ENCODE measurements at regions not wholly inside any gene's neighbourhood (a gene's known extent, or its start where the extent isn't known, plus 50 kb on each side); places are given as distances from the start of the nearest gene placed in this dataset.
"Not testable (repeated sequence)": the region's sequence is repeated elsewhere in the genome, so short reads cannot be mapped to it uniquely, and the experiment has no call there.

DNA sequence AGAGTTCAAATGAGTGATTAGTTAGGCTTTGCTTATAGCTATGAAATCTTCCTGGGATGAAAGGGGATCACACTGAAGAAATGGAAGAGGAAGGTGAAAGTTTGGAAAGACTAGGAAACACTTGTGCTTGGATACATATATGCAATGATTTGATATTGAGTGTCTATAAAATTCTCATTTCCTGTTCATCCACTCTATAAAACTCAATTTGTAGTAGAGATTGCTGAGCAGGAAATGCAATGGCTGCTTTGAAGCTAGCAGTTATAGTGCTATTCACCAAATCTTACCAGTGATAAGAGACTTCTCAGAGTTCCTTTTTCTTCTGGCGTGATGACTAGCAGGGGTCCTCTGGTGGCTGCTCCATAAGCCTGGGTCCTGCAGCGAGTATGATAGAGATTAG is 128.1 kb upstream of the HPF1 start:
- no peak for DNase-seq

DNA sequence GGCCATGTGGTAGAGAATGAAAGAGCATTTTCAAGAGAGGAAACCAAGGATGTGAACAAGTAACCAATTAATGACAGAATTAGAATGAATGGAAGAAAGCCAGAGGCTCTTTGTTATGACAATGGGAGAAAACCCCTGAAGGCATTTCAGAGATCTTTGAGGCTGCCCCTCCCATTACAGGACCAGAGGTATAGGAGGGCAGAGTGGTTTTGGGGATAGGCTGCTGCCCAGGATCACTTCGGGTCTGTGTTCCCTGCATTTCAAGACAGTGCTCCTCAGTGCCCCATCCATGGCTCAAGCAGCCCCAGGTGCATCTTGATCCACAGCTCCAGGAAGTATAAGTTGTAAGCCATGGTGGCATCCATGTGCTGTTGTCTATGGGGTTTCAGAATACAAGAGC is 124.0 kb upstream of the HPF1 start:
- no peak for DNase-seq

DNA sequence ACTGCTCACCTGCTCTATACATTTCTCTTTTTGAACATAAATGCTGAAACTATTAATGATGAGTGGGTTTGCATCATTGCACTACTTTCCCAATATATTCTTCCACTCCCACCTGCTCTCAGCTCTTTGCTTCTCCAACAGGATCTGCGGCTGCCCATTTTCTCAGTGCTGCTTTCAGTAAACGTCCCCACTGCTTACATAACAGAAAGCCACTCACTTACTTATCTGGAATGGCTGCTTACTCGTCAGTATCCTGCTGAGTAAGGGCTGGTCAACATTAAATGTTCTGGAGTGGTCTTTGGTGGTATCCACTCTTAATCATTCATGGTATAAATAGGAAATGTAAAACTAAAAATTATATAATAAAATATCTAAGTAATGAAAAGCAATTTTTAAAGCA is 112.8 kb upstream of the HPF1 start:
- DNase-seq = no peak

- DNase-seq = no peak
Measured at GRCh38 chr4:169869490-169869889, 111.7 kb upstream of the HPF1 start.

- DNase-seq = no peak
Measured at GRCh38 chr4:169861593-169861992, 103.8 kb upstream of the HPF1 start.

DNA sequence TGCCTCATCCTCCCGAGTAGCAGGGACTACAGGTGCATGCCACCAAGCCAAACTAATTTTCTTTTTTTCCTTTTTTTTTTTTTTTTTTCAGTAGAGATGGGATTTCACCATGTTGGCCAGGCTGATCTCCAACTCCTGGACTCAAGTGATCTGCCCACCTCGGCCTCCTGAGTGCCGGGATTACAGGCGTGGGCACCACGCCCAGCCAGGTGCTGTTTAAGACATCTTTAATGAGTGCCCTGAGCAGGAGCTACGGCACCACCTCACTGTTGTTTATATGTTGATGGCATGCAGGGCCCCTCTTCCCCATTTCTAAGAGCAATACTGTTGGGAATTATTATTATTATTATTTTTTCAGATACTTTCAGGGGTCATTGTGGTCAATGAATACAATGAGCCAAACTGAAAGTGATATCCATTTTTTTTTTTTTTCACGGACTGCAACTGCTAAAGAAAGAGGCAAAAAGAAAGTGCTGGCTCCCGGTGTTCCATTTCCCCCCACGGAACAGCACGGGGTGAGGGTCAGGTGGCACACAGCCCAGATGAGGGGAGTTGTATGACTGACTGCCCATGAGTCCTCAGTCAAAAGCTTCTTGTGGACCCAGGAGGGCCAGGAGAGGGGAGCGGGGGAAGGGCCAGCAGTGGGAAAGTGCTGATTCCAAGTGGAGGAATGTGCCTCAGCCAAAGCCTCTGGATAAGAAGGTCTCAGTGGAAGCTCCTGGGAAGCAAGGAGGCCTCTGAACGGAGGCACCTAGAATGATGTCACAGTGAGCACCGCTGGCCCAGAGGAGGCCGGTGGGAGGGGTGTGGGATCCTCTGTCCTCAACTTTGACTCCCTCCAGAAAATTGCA is 101.8 kb upstream of the HPF1 start:
- DNase-seq = no peak

GRCh38 chr4:169854090-169854489 is 96.3 kb upstream of the HPF1 start:
- DNase-seq = no peak

DNA sequence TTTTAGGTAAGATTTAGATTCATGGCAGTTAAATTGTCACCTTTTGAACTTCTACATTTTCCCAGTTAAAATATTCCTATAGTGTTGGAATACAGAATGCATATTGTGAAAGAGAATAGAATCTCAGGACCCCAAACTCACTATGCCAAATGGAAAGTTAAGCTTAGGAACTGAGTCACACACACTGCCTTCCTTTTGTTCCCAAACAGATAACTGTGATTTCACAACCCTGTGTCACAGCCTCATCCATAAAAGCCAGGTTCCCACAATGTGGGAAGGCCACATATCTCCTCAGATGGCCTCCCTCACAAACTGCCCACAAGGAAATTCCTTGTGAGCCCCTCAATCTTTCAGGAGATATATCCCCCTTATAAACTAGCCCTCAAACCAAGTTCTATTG is 94.7 kb upstream of the HPF1 start:
- DNase-seq = no peak

DNA sequence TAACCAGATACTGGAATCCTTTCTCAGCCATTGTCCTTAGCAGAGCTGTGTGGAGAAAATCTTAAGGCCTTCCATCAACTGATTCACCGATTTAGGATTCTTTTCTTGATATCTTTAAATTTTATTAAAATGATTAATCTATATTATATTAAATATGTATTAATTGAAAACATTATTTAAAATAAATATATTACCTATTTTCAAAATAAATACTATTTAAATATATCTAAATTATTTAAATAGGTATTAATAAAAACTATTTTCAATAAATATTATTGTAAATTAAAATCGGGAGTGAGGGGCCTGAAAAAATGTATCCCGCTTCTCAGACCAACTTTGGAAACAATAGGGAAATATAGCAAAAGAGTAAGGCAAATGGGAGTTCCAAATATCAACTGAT is 94.0 kb upstream of the HPF1 start:
- DNase-seq = no peak

DNA sequence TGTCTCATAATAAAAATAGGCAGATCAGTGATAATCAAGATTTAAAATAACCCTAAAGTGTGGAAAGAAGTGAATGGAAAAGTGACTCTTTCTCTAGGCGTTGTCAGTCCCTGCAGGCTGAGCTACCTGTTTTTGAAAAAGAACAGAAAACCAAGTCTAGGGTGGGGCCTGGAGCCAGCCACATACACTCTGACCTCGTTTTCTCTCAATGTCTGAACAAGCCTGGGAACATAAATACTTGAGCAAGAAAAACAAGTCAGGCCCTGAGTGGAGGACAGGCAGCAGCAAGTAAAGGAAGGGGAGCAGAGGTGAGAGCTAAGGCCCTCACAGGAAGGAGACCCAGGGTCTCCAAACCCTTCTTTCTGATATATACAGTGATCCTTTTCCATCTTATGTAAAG is 91.7 kb upstream of the HPF1 start:
- DNase-seq = no peak

DNA sequence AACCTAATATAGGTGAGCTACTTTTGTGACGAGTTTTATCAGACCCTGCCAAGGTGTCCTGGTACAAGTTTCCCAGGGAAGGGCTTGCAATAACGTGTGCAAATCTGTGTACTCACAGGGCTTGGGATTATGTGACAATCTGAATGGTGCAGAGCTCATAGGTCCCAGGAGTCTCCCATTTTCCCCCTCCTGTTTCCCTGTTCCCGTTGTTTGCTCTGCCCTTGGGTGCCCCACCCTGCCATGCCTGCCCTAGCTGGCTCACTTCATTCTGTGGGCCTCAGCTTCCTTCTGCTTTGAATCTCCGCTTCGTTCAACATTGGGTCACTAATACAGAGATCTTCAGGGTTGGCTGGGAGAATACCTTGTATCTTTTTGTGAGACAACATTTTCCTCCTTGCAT is 90.3 kb upstream of the HPF1 start:
- no peak for DNase-seq

DNA sequence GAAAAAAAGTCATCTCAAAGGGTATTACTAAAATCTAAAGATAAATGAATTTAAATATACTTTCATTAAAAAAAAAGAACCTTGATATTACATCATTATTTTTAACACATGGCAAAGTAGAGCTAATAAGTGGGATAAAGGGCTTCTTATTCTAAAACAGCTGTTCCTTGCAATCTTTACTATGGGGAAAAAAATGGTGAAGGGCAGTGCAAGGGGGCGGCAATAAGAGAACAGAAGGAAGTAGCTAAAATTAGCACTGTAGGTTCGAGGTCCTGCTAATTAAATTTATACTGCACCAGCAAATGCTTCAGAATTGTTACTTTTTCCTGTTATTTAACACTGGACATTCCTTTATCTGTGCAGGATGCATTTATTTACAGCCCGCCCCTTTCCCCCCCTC is 89.4 kb upstream of the HPF1 start:
- DNase-seq = no peak

GRCh38 chr4:169846396-169846795 is 88.7 kb upstream of the HPF1 start:
- no peak for DNase-seq

DNA sequence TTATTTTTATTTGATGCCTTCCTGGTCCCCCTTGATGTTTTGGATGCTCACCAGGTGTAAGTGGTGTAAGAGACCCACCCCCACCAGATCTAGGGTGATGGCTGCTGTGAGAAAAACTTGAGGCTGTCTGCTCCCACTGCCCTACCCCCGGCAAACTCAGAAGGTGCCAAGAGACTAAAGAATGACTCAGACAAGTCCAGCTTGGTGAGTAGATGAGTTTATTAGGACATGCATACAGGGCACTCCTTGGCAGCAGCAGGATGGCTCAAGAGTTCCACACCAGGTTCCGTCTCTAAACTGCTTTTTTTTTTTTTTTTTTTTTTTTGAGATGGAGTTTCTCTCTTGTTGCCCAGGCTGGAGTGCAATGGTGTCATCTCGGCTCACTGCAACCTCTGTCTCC is 84.0 kb upstream of the HPF1 start:
- no peak for DNase-seq

GRCh38 chr4:169840554-169840953 is 82.8 kb upstream of the HPF1 start:
- DNase-seq = no peak

DNA sequence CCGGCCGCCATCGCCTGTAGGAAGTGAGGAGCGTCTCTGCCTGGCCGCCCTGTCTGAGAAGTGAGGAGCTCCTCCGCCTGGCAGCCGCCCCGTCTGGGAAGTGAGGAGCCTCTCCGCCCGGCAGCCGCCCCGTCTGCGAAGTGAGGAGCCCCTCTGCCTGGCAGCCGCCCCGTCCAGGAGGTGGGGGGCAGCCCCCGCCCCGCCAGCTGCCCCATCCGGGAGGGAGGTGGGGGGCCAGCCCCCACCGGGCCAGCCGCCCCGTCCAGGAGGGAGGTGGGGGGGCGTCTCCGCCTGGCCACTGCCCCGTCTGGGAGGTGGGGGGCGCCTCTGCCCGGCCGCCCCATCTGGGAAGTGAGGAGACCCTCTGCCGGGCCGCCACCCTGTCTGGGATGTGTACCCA is 70.6 kb upstream of the HPF1 start:
- not testable (repeated sequence) for DNase-seq

GRCh38 chr4:169826634-169827187 is 69.0 kb upstream of the HPF1 start:
- no peak for DNase-seq

DNA sequence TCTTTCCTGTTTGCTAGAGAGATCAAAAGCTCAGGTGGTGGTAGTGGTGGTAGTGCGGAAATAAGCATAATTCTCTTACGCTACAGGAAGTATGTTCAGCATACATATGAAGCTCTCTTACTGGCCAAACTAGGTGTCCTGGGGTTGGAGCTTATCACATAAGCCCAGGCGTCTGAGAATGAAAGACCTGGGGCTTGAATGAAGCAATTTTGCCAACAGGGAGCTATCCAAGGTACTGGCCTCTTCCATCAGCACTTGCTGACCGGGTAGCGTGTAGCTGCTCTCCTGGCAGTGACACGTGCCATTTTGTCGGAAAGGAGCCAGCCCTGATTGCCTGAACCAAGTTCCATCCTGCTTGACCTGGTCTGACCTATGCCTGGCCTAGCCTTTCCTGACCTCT is 65.9 kb upstream of the HPF1 start:
- DNase-seq = peak; percentile 77

DNA sequence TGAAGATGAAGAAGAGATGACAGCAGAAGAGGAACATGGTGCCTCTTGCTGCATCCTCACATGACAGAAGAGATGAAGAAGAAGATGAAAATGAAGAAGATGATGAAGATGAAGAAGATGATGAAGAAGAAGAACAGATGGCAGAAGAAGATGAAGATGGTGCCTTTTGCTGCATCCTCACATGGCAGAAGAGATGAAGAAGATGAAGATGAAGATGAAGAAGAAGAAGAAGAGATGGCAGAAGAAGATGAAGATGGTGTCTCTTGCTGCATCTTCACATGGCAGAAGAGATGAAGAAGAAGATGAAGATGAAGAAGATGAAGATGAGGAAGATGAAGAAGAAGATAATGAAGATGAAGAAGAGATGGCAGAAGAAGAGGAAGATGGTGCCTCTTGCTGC is 63.7 kb upstream of the HPF1 start:
- DNase-seq = no peak

GRCh38 chr4:169818063-169818679 is 60.4 kb upstream of the HPF1 start:
- DNase-seq = no peak

DNA sequence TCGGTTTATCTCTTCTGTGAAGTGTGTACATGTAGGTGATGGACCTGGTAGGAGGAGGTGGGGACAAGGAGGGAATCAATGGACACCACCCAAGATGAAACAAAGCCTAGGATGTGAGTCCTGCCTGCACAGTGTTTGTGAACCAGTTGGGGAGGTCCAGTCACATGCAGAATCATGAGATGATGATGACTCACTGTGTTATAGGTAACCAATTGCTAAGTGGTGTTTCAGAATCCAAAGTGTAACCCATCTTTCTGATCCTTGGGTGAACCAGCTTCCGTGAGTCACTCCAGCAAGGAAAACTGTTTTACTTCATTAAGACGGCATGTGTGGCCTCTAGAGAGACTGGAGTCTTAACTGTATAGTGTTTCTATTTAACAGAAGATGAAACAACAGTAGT is 57.9 kb upstream of the HPF1 start:
- no peak for DNase-seq

DNA sequence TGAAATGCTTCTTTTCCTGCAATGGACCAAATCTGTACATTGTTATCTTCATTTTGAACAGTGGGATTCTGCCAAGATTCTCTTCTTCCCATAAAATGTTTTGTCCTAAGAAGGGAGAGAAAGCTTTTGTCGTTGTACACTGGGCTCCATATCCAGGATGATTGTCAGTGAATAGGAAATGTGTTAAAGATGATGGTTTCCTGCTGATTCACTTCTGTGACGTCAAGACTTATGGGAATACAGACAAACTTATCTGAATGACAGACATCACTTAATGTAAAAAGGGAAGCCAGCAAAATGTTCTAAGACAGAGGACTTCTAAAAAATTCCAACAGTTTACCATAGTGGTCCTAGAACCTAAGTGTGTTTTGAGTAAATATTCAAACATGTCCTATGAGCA is 53.7 kb upstream of the HPF1 start:
- DNase-seq = no peak

GRCh38 chr4:169810325-169811323 is 52.9 kb upstream of the HPF1 start:
- DNase-seq = peak; percentile 89
